HG03571 (cell line): ENCODE measurements at regions not wholly inside any gene's neighbourhood (a gene's known extent, or its start where the extent isn't known, plus 50 kb on each side); places are given as distances from the start of the nearest gene placed in this dataset.
"Not testable (repeated sequence)": the region's sequence is repeated elsewhere in the genome, so short reads cannot be mapped to it uniquely, and the experiment has no call there.

Experiments
- ATAC-seq: cut with Tn5 transposase; IDR thresholded peaks from one replicate; pipeline ENCODE4 v1.9.1; 2021; ENCODE audit not compliant: unreplicated experiment

GRCh38 chr2:198314559-198315153 lies 510.3 kb downstream of the PLCL1 start:
- ATAC-seq, result no peak

- no peak for ATAC-seq
Measured at GRCh38 chr2:198312596-198313483, 508.4 kb downstream of the PLCL1 start.

DNA sequence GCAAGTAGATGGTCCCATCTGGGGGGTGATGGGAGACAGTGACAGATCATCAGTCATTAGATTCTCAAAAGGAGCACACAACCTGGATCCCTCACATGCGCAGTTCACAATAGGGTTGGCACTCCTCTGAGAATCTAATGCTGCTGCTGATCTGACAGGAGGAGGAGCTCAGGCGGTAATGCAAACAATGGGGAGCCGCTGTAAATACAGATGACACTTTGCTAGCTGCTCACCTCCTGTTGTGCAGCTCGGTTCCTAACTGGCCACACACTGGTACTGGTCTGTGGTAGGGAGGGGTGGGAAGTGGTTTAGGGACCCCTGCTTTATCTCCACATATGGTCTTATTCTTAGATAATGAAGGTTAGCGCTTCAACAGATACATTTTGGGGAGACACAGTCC lies 506.6 kb downstream of the PLCL1 start:
- ATAC-seq, result no peak

DNA sequence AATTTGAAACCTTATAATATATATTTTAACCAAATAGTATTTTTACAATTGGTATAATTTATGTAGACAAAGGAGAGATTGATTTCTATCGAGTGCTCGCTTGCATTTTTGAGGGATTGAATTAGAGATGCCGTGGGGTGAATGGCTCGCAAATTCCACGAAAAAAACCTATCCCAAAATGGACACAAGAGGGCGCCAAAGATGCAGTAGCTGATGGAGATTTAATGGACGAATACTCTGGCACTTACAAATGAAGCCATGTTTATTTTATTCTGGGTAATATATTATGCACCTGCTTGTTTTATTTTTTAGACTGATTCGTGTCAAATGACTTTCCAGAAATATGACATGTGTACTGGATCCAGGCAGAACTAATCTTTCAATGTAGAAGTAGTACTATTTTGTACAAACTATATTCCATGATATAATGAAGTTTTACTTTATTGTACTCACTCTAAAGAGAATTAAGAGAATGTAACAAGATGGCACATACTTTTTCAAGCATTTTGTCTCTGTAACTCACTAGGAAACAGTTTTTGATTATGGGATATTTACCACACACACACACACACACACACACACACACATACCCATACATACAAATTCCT lies 505.4 kb downstream of the PLCL1 start:
- ATAC-seq, result no peak

DNA sequence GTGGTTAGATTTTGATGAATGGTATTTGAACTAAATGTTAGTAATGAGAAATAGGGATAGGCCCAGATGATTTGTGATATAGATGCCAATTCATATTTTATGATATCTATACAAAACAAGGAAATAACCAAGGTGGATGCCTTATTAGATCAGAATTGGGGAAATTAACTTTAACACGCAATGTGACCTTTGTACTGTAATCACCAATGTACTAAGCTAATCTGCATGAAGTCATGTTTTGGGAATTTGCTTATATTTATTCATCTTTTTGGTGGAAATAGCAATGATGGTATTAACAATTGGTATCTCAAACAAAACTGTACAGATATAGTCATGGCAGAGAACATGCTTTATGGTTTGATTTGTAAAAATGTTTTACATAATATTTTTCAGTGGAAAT lies 504.7 kb downstream of the PLCL1 start:
- ATAC-seq, result no peak

- no peak for ATAC-seq
Measured at GRCh38 chr2:198308368-198308767, 504.0 kb downstream of the PLCL1 start.

DNA sequence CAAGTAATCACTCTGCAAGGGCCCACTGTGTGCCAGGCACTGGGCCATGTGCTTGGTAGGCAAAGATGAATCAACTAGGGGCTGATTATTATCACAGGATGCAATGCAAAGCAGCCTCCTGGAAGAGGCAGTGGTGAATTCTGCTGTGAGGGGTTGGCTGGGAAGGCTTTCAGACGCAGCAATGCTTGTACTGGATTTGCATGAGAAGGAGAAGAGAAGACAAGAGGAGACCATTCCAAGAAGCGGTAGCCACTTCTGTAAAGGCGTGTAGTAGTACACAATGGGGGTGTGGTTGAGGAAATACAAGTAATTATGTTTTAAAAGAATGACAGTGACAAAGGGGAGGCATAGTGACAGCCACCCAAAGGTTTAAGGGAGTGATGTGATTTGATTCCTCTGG lies 502.7 kb downstream of the PLCL1 start:
- no peak for ATAC-seq

DNA sequence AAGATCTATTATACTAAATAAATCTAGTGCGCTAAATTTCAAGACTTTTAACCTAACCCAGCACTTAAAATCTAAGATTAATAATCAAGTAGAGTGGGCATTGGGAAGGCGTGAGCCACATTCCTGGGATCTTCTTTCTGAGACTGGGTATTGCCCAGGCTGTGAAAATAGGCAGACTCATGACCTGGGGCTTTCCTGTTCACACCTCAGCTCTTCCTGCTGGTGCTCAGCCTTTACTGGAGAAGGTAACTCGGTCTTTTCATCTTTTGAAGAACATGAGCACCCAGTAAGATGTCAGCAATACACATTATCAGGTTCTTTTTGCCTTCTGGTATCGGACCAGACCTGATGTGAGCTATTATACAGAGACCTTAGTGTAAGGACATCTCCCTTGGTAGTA lies 500.5 kb downstream of the PLCL1 start:
- ATAC-seq, result no peak

DNA sequence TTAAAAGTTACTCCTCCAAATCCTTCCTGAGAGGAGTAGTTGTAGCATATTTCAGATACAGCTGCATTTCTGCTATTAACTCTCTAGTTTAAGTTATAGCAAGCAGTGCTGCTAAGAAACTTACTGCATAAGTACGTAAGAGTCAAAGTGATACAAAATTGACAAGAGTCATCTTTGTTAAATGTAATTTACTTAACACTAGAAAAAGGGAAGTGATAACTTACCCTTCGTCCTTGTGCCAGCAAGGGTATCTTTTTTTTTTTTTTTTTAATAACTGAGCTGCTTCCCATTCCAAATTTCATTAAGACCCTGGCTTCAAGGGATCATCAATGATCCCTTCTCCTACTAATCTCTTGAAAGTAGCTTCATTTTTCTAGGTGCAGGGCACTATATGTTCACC lies 493.0 kb downstream of the PLCL1 start:
- ATAC-seq, result peak; percentile 11

- ATAC-seq, result peak; percentile 72
Measured at GRCh38 chr2:198296665-198297308, 492.4 kb downstream of the PLCL1 start.

DNA sequence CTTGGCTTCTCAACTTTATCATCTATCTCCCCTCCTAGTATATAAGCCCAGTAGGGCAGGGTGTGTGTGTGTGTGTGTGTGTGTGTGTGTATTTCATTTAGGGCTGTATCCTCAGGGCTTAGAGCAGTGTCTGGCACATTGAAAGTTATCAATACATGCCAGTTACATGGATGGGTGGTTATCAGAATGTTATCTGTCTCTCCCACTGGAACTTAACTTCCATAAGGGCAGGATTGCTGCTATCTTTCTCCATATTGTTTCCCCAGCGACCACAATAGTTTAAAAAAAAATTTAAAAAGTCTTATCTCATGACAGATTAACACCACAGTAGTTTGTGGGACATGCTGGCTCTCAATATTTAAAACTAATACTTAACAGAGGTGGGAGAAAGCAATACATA lies 488.9 kb downstream of the PLCL1 start:
- no peak for ATAC-seq

DNA sequence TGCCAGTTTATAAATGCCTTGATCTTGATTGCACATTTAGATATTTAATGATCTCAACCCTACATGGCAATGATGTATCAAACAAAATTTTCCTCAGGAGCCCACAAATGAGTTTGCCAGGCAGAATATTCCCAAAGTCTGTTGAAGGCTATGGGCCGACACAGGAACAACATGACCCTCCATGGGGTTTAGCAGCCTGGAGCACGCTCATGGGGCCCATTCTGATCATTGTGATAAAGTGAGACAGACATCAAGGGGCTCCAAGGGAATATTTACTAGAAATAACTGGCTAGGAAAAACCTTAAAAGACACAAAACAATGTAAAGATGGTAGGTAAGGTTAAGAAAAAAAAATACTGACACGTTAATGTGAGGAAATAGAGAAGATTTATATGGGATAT lies 485.4 kb downstream of the PLCL1 start:
- ATAC-seq, result no peak

GRCh38 chr2:198287706-198288105 lies 483.3 kb downstream of the PLCL1 start:
- no peak for ATAC-seq

GRCh38 chr2:198285216-198285615 lies 480.8 kb downstream of the PLCL1 start:
- ATAC-seq, result no peak

- no peak for ATAC-seq
Measured at GRCh38 chr2:198283146-198283545, 478.8 kb downstream of the PLCL1 start.

GRCh38 chr2:198282061-198282460 lies 477.7 kb downstream of the PLCL1 start:
- no peak for ATAC-seq

DNA sequence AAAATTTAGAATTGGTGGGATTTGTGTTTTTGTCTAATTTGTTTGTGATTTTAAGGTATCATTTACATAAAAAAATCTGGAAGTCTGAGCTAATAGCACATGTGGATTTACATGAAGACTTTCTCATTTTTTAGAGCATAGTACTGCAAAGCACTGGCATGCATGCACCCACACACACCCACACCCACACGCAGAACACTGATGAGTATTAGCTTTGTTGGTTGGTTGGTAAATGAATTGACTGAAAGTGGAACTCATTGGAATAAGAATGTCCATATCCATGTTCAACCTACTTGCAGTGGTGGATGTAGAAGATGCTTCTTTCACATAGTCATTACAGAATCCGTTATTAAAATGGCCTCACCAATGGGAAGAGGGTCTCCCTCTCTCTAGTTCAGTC lies 475.8 kb downstream of the PLCL1 start:
- ATAC-seq, result no peak

DNA sequence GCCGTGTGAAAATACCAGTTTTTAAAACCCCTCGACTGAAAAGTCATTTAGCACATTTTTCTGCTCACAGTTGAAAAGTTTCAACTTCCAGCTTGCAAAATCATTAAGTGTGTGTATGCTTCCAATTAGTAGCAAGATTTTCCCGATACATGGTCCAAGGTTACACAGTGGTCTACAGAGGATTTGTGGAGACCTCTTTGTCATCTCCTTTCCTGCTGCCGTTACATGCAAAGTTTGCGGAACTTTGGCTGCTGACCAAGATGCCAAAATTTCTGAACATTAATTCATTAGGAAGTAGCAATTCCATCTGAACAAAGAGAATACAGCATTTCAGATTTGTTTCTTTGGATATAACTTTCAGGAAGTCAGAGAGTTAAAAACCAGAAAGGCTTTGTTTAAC lies 474.6 kb downstream of the PLCL1 start:
- no peak for ATAC-seq

- ATAC-seq, result no peak
Measured at GRCh38 chr2:198277181-198277580, 472.8 kb downstream of the PLCL1 start.

DNA sequence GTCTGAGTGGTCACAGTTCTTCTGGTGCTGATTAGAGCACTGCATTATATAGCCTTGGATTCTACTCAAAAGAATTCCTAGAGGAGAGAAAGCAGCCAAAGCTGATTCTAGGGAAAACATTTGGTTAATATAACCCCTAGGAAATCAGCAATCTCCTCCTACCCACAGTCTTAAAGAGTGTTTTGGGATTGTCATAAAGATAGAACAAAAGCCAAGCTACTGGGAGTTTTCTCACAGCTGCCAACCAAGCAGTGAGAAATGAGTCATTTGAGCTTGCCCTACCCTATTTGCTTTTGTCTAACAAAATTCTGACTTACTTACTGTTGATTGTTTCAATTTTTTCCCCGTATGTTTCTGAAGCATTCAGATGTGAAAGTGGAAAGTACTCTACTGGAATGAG lies 469.3 kb downstream of the PLCL1 start:
- no peak for ATAC-seq

DNA sequence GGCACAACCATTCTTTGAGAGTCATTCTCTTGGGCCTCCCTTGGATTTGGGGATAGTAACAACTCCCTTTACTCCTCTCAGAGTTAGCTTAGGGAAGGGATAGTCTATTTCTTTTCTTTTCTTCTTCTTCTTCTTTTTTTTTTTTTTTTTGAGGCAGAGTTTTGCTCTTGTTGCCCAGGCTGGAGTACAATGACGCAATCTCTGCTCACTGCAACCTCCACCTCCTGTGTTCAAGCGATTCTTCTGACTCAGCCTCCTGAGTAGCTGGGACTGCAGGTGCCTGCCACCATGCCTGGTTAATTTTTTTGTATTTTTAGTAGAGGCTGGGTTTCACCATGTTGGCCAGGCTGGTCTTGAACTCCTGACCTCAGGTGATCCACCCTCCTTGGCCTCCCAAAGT lies 465.8 kb downstream of the PLCL1 start:
- ATAC-seq, result not testable (repeated sequence)

DNA sequence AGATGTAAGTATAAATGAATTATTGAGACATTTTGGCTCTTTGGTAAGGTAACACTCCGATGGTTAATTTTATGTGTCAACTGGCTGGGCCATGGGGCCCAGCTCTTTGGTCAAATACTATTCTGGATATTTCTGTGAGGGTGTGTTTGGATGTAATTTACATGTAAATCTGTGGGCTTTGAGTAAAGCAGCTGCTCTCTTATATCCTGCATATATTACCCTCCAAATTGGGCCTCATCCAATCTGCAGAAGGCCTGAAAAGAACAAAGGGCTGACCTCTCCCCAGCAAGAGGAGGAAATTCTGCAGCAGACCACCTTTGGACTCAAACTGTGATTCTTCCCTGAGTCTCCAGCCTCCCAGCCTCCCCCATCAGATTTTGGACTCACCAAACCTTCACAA lies 464.1 kb downstream of the PLCL1 start:
- ATAC-seq, result no peak
